A673 (cell line): ENCODE measurements at regions not wholly inside any gene's neighbourhood (a gene's known extent, or its start where the extent isn't known, plus 50 kb on each side); places are given as distances from the start of the nearest gene placed in this dataset.

Experiments
- CTCF ChIP-seq: fragments of 300-800, 200-600 bp; sonication (generic); conservative IDR thresholded peaks from 2 replicates; pipeline ENCODE4 v1.5.1; 2017; ENCODE audit warnings: low read depth, mild to moderate bottlenecking, antibody characterized with exemption, low read length, moderate library complexity, mixed read lengths
- EZH2 ChIP-seq: fragments of 200-600 bp; sonication (generic); IDR thresholded peaks from 2 replicates; pipeline ENCODE4 v1.6.1; 2017; ENCODE audit warnings: borderline replicate concordance, low read depth, mild to moderate bottlenecking, mixed read lengths, antibody characterized with exemption, low read length; ENCODE audit not compliant: poor library complexity, severe bottlenecking

GRCh38 chr5:68049053-68049713 is 166.4 kb upstream of the PIK3R1 start:
- TF ChIP-seq CTCF (no peak), EZH2 (no peak)
